ENCODE measurements at regions not wholly inside any gene's neighbourhood (a gene's known extent, or its start where the extent isn't known, plus 50 kb on each side); places are given as distances from the start of the nearest gene placed in this dataset.

DNA sequence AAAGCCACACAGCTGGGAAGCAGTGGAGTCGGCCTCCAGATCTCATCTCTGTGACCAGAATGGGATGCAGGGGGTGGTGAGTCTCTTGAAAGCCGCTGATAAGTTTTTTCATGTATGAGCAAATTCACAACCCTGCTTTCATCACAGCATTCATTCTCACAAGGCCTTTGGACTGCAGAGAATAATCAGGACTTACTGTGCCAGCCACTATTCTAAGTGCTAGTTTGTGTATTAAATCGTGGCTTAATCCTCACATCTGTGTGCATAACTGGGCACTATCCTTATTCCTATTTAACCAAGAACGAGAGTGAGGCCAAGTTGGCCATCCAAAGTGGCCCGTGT, 64.2 kb upstream of the POLG start:
- Histone ChIP-seq H3K9me3 (ENCODE audit: control insufficient read depth, insufficient read depth, low read depth, low read length) (no peaks in the 10 kb centered on the region), H3K36me3 (ENCODE audit: control insufficient read depth in 2 of 2, insufficient read depth in 1 of 2, low read length in 2 of 2) (no peaks in the 10 kb centered on the region), H3K4me1 (ENCODE audit: control insufficient read depth, insufficient read depth, low read length) (peaks cover 8% of the 10 kb centered on the region), H3K4me3 (ENCODE audit: low read depth, low read length) (no peak overlapping the region), H3K27ac (ENCODE audit: extremely low read depth, low read depth, low read length) (no peak overlapping the region)
- TF ChIP-seq ZNF645 (tag by site-specific recombination; IDR thresholded peaks at IDR 0.05) (no peak), ZNF529 (tag by site-specific recombination; IDR thresholded peaks at IDR 0.05; ENCODE audit: insufficient replicate concordance) (no peak), ZNF521 (tag by site-specific recombination; IDR thresholded peaks at IDR 0.05) (no peak), RBAK (tag by site-specific recombination; IDR thresholded peaks at IDR 0.05) (no peak), ZNF518A (tag by site-specific recombination; conservative IDR thresholded peaks at IDR 0.05; ENCODE audit: low read depth) (no peak), ZNF600 (tag by site-specific recombination; IDR thresholded peaks at IDR 0.05) (no peak), ZNF175 (tag by site-specific recombination; IDR thresholded peaks at IDR 0.05) (no peak)
- TF ChIP-seq, protein P1, sequence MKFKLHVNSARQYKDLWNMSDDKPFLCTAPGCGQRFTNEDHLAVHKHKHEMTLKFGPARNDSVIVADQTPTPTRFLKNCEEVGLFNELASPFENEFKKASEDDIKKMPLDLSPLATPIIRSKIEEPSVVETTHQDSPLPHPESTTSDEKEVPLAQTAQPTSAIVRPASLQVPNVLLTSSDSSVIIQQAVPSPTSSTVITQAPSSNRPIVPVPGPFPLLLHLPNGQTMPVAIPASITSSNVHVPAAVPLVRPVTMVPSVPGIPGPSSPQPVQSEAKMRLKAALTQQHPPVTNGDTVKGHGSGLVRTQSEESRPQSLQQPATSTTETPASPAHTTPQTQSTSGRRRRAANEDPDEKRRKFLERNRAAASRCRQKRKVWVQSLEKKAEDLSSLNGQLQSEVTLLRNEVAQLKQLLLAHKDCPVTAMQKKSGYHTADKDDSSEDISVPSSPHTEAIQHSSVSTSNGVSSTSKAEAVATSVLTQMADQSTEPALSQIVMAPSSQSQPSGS (tag by site-specific recombination; IDR thresholded peaks at IDR 0.05; ENCODE audit: low read depth) = no peak
- POLR2A ChIA-PET = interaction anchor here (1.9 kb wide), 1 partner anchor 40 kb away, joined by 7 read pairs; no protein-coding TSS in a partner anchor
- CTCF ChIA-PET = interaction anchor here (0.9 to 9.3 kb wide), 17 partner anchors 10 to 63 kb away, joined by 3 to 242 read pairs (median 4); no protein-coding TSS in a partner anchor

- H3K4me1 ChIP-seq (ENCODE audit: control insufficient read depth, insufficient read depth, low read length) = peaks cover 6% of the 10 kb centered on the region
- POLR2A ChIA-PET = no interaction called here
- H3K4me3 ChIP-seq (ENCODE audit: low read depth, low read length) = no peak overlapping the region
- CTCF ChIA-PET = interaction anchor here (0.7 to 9.3 kb wide), 11 partner anchors 8 to 75 kb away, joined by 3 to 242 read pairs (median 3); no protein-coding TSS in a partner anchor
- no peaks in the 10 kb centered on the region for H3K36me3 ChIP-seq (ENCODE audit: control insufficient read depth in 2 of 2, insufficient read depth in 1 of 2, low read length in 2 of 2)
- no peak overlapping the region for H3K27ac ChIP-seq (ENCODE audit: extremely low read depth, low read depth, low read length)
- TF ChIP-seq ZNF549 (tag by site-specific recombination; IDR thresholded peaks at IDR 0.05) (no peak), ZBTB48 (tag by site-specific recombination; IDR thresholded peaks at IDR 0.05) (no peak), ZNF146 (tag by site-specific recombination; IDR thresholded peaks at IDR 0.05) (no peak), SP3 (tag by site-specific recombination; IDR thresholded peaks at IDR 0.05) (no peak), ZFP69B (tag by site-specific recombination; IDR thresholded peaks at IDR 0.05) (no peak), ZNF16 (tag by site-specific recombination; IDR thresholded peaks at IDR 0.05; ENCODE audit: low read depth) (no peak), ZNF621 (tag by site-specific recombination; IDR thresholded peaks at IDR 0.05) (no peak), ZNF324 (tag by site-specific recombination; IDR thresholded peaks at IDR 0.05) (no peak), ZNF670 (tag by site-specific recombination; IDR thresholded peaks at IDR 0.05; ENCODE audit: low read depth) (no peak), IKZF3 (tag by site-specific recombination; IDR thresholded peaks at IDR 0.05) (no peak)
- no peaks in the 10 kb centered on the region for H3K9me3 ChIP-seq (ENCODE audit: control insufficient read depth, insufficient read depth, low read depth, low read length)
Measured at GRCh38 chr15:89397653-89398023, 63.0 kb upstream of the POLG start.
